H7 (cell line): ENCODE measurements at regions not wholly inside any gene's neighbourhood (a gene's known extent, or its start where the extent isn't known, plus 50 kb on each side); places are given as distances from the start of the nearest gene placed in this dataset.
A peak's percentile ranks its signal among the peaks of the same experiment; 100 is the strongest.

Experiments
- DNase-seq: peaks from one replicate; pipeline ENCODE4 v3.0.0; 2012
- H3K27me3 ChIP-seq: 2 replicates; pipeline ENCODE4 v1.6.0; 2011; ENCODE audit warnings: mild to moderate bottlenecking, low read length; ENCODE audit not compliant: control insufficient read depth, insufficient read depth
- H3K36me3 ChIP-seq: replicated peaks from 2 replicates; pipeline ENCODE4 v1.5.1; 2011; ENCODE audit warnings: low read length; ENCODE audit not compliant: control insufficient read depth, insufficient read depth
- H3K4me3 ChIP-seq: 2 replicates; pipeline ENCODE4 v1.5.1; 2011; ENCODE audit warnings: low read depth, mild to moderate bottlenecking, control low read depth, low read length, moderate library complexity; ENCODE audit not compliant: insufficient read depth

DNA sequence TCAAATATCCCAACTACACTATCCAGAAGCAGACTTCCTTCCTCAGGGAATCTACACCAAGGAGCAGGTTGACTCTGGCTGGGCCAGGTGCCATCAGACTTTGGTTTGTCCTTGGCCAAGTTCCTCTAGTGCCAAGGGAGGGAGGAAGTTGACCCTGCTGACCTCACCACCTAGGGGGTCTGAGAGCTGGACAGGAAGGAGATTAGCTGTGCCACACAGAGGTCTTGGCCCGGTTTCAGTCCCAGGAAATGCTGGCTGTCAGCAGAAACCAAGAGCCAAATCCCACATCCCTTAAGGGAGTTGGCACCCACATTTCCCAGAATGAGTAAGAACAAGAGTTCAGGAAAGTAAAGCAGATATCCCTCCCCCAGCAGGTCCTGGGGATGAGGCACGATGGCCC is 178.2 kb downstream of the SALL1 start:
- no peaks in the 10 kb centered on the region for H3K27me3 ChIP-seq

DNA sequence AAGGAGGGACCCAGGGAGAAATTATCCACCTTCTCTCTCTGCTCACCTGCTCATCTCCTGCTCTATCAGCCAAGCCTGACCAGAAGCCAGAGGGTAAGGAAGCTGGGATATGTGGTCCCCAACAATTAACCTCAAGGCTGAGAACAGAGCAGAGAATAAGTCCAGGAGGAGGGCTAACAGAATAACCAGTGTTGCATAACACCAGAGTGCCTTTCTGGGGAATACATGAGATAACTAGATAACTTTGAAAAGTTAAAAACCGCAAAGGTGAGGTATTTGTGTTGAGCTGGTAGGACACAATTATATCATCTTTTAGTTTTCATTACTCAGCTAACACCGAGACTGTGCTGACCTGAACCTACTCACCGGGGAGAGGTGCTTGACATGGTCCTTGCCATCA is 180.8 kb downstream of the SALL1 start:
- no peak for DNase-seq
- Histone ChIP-seq H3K27me3 (no peaks in the 10 kb centered on the region), H3K4me3 (no peak overlapping the region), H3K36me3 (no peaks in the 10 kb centered on the region)

More for the DNA sequence above, 178.2 kb downstream of the SALL1 start:
- no peak overlapping the region for H3K4me3 ChIP-seq
- DNase-seq: no peak
- no peaks in the 10 kb centered on the region for H3K36me3 ChIP-seq

DNA sequence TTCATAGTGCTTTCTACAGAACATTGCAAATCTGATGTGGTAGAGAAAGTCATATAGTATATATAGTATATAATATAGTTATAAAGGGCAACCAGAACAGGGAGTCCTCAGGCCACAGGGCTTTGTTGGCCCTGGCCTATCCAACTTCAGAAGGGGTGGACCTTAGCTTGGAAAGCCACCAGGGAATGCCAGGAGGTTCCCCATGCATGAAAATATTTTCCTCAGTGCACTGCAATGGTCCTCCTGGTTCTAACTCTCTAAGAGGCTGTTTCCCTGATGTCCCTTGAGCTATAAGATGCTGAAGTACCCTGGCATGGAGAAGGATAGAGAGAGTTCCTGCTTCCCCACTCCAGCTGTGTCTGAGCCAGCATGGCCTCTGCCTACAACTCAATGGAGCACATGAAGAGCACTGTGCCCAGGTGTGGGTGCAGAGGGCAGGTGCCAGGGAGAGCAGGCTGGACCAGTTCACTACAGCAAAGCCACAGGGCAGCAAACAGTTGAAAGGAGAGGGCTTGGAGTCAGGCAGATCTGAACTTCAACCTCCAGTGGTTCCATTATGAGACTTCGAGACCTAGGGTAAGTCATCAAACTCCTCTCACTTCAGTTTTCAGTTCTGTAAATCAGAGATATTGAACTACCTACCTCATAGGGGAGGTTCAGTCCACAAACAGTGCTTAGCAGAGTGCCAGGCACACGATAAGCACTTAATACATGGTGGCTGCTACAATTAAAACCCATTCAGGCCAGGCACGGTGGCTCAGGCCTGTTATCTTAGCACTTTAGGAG is 183.1 kb downstream of the SALL1 start:
- Histone ChIP-seq H3K36me3 (no peaks in the 10 kb centered on the region), H3K4me3 (no peak overlapping the region), H3K27me3 (no peaks in the 10 kb centered on the region)
- DNase-seq: no peak

DNA sequence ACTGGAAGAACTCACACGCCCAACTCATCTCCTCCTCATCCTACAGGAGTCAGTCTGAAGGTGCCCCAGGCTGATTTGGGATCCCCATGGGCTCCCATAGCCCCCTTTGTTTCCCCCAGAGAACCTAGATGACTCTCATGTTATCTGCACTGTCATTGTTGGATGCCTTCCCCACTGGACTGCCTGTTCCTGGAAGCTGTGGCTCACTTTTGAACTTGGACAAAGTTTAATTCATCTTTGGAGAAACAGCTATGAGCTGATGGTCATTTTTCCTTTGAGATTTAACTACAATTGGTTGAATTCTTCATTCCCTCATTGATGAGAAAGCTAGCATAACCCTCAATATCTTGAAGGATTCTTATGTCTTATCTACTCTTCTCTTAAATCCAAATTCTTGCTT is 186.6 kb downstream of the SALL1 start:
- H3K27me3 ChIP-seq: no peaks in the 10 kb centered on the region
- DNase-seq: no peak

DNA sequence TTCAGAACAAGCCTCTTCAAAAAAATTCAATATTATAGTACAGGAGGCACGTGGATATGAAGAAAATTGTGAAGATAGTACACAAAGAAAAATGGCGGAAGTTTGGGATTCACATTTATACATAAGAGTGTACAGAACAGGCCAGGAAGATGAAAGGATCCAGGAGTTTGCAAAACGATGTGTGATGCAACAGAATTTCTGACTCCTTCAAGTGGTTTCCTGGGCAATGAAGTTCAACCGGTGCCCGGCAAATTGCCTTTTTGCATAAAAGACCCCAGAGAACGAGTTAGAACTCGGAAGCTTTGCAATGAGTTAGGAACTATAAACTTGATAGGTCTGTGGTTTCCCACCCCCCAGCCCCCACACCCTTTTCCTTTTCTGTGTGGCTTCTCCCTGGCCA is 189.1 kb downstream of the SALL1 start:
- Histone ChIP-seq H3K4me3 (no peak overlapping the region), H3K36me3 (no peaks in the 10 kb centered on the region), H3K27me3 (no peaks in the 10 kb centered on the region)
- no peak for DNase-seq

More for the DNA sequence above, 186.6 kb downstream of the SALL1 start:
- Histone ChIP-seq H3K4me3 (no peak overlapping the region), H3K36me3 (no peaks in the 10 kb centered on the region)

DNA sequence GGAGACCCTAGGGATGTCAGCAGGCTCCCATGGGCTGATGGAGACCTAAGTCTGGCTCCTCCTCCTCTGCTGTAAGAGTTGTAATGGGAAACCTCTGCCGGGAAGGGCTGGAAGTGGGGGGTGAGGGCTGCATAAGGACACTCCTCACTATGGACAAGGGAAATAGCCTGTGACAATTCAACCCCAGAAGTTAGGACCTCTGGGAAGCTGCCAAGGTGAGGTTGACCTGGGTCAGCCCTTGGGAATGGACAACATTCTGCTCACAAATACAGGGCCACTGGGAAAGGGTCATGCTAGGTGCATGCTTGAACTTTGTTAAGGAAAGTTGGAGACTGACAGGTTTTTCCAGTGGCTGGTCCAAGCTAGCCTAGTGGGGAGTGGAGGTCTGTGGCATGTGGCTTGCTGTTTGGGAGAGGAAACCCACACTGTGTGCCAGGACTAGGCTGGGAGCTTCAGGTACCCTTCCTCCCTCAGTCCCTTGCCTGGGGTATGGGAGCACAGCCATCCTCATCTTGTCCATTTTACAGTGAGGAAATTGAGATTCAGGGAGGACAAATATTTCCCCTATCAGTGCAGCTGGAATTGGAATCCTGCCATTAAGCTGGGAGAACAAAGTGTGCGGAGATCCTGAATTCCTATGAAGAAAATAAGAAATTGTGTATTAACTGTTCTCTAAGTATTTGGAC is 190.4 kb downstream of the SALL1 start:
- DNase-seq: peak; percentile 59
- H3K27me3 ChIP-seq: no peaks in the 10 kb centered on the region
- H3K4me3 ChIP-seq: no peak overlapping the region
- H3K36me3 ChIP-seq: no peaks in the 10 kb centered on the region

DNA sequence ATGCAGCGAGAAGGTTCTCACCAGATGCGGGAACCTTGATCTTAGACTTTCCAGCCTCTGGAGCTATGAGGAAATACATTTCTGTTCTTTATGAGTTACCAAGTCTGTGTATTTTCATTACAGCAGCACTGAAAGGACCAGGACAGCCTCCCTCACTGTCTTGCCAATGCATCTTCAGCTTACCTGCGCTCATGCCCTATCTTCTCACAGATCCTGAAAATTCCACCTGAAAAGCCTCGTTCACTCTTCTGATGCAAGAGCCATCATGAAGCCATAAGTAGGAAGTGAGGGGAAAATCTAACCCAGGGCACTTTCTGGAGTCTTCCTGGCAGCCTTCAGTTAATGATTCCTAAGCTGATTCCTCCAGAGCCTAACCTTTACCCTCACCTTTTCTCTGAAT is 194.0 kb downstream of the SALL1 start:
- H3K36me3 ChIP-seq: no peaks in the 10 kb centered on the region
- DNase-seq: no peak
- no peaks in the 10 kb centered on the region for H3K27me3 ChIP-seq
- no peak overlapping the region for H3K4me3 ChIP-seq

DNA sequence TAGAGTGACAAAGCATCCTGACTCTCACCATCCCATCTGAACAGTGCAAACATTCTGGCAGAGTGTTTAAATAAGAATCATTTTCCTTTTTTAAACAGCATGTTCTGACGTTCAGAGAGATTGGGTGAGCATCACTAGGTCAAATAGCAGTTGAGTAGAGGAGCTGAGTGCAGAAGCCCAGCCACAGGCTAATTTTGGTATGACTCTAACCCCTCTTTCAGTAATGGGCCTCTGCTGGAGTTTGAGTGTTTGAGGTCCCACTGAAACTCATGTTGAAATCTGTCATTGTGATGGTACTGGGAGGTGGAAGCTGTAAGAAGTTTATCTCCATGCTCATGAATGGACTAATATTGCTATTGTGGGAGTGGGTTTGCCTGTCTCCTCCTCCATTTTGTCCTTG is 194.4 kb downstream of the SALL1 start:
- Histone ChIP-seq H3K27me3 (no peaks in the 10 kb centered on the region), H3K4me3 (no peak overlapping the region), H3K36me3 (no peaks in the 10 kb centered on the region)
- DNase-seq: no peak

DNA sequence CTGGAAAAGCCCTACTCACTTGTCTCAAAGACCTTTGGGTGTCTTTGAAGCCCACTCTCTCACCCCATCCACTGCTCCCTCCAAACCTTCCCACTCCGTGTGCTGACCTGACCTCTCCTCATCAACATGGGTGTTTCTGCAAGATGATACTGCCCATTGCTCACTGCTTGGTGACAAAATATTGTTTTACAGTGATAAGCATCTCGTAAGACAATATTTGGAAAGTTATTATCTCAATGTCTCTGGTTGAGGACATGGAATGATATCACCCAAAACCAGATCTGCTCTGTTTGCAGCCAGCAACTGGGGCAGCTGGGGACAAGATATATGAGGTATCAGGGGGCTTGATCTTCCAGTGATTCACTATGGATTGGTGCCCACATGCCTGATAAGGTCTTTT is 195.8 kb downstream of the SALL1 start:
- Histone ChIP-seq H3K36me3 (no peaks in the 10 kb centered on the region), H3K4me3 (no peak overlapping the region), H3K27me3 (no peaks in the 10 kb centered on the region)
- DNase-seq: no peak

DNA sequence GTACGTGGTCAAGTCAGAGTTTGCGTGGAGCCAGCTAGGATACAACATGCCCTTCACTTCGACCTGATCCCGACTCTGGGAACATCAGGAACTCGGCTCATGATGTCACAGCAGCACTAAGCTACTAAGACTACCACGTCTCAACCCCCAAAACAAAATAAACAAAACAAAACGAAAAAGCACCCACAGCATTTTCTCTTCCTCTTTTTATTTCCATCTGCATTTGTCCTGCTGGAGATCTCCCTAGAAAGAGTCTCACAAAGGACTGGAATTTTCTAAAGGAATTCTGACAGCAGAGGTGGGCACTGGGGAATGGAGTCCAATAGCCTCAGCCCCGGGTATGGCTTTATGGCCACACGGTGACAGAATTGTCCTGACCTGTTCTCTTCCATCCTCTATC is 196.6 kb downstream of the SALL1 start:
- H3K36me3 ChIP-seq: no peaks in the 10 kb centered on the region
- no peak for DNase-seq
- H3K4me3 ChIP-seq: no peak overlapping the region
- H3K27me3 ChIP-seq: no peaks in the 10 kb centered on the region

DNA sequence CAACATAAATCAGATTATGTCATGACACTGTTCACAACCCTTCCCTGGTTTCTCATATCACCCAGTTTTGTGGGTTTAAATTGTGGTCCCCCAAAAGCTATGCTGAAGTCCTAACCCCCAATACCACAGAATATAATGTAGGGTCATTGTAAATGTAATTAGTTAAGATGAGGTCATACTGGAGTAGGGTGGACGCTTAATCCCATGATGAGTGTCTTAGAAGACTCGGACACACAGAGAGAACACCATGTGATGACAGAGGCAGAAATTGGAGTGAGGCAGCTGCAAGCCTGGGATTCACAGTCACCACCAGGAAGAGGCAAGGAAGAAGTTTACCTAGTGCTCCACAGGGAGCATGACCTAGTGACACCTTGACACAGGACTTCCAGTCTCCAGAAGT is 197.8 kb downstream of the SALL1 start:
- no peak for DNase-seq
- Histone ChIP-seq H3K27me3 (no peaks in the 10 kb centered on the region), H3K4me3 (no peak overlapping the region), H3K36me3 (no peaks in the 10 kb centered on the region)

DNA sequence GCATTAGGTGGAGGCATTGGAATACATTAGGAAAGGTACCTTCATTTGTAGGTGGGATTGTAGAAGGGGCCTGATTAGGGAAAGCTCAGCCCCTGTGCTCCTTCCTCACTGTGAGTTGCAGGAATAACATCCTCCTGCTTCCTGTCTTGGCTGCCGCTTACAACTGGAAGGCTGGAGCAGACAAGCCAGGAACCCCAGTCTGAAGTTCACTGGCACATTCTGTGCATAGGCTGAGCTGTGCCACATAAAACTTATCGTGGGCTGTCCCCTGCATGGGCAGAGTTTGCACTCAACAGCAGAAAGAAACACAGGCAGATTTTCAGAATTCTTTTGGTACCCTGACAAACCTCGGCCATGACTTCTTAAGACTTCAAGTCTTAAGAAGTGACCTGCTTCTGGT is 200.1 kb downstream of the SALL1 start:
- DNase-seq: no peak
- H3K36me3 ChIP-seq: no peaks in the 10 kb centered on the region
- H3K4me3 ChIP-seq: no peak overlapping the region

DNA sequence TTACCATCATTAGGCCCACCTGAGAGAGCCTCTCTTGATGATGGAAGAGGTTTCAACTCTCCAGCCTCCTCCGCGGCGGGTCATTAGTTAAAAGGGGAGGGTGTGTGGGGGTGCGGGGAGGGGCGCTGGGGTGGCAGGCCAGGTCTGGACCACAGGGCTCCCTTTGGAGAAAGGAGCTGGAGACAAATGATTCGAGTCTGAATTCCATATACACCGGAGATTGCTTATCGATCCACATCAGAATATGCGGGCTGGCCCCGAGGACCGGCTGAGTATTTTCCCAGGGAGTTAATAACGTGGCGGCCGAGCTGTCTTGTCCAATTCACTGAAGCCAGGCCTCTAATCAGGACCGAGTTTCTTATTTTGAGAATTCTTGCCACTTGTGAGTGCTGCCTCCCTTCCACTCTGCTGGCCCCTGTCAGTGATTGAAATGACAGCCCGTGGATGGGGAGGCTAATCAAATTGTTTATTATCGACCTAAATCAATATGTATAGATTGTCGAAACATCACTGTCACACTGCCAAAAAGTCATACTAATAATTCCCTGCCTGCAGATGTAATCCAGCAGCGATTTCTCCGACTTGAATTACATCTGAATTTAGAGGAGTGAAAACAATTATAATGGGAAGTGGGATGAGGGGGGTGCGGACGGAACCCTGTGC is 202.7 kb downstream of the SALL1 start:
- no peaks in the 10 kb centered on the region for H3K27me3 ChIP-seq
- no peak for DNase-seq
- H3K36me3 ChIP-seq: no peaks in the 10 kb centered on the region
- no peak overlapping the region for H3K4me3 ChIP-seq

More for the DNA sequence above, 200.1 kb downstream of the SALL1 start:
- H3K27me3 ChIP-seq: no peaks in the 10 kb centered on the region

DNA sequence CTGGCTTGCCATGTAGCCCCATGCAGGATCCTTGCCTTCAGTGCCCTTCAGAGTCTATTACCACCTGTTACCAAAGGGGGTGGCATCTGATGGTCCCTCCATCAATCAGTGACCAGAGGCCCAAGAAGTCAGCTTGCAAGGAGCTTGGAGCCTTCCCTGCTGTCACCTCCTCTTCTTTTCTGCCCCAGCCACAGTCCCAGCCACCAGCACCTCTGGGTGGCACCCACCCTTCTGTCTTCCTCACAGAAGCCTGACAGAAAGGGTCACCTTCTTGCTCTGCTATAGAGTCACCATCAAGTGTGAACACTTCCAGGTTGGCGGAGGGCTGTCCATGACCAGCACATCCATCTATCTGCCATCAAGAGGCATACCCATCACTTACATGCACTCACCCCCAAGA is 203.2 kb downstream of the SALL1 start:
- no peaks in the 10 kb centered on the region for H3K27me3 ChIP-seq
- no peaks in the 10 kb centered on the region for H3K36me3 ChIP-seq
- DNase-seq: no peak
- no peak overlapping the region for H3K4me3 ChIP-seq

DNA sequence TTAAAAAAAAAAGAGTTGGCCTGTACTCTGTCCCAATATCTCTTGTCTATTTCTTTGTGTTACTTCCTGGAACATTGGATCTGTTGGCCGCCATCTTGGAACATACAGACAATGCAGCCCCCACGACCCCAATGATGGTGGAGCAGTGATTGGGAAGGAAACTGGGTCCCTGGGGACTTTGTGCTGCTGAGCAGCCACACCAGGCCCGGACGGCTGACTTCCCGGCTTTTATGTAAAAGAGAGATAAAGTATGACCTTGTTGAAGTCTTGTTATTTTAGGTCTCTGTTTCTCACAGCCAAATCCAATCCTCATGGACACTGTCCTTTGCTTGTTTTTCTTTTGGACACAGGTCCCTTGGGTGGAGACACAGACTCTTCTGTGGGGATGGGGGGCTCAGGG is 204.5 kb downstream of the SALL1 start:
- no peaks in the 10 kb centered on the region for H3K27me3 ChIP-seq
- H3K4me3 ChIP-seq: no peak overlapping the region
- H3K36me3 ChIP-seq: no peaks in the 10 kb centered on the region
- no peak for DNase-seq
